ENCODE measurements at regions not wholly inside any gene's neighbourhood (a gene's known extent, or its start where the extent isn't known, plus 50 kb on each side); places are given as distances from the start of the nearest gene placed in this dataset.

GRCh38 chr19:31612873-31613272 lies 263.6 kb upstream of the TSHZ3 start:
- no peak for FAIRE-seq
- no peak for TF ChIP-seq ELF3 (CRISPR knock-in tag; IDR thresholded peaks at IDR 0.05)
- TF ChIP-seq, protein P1, sequence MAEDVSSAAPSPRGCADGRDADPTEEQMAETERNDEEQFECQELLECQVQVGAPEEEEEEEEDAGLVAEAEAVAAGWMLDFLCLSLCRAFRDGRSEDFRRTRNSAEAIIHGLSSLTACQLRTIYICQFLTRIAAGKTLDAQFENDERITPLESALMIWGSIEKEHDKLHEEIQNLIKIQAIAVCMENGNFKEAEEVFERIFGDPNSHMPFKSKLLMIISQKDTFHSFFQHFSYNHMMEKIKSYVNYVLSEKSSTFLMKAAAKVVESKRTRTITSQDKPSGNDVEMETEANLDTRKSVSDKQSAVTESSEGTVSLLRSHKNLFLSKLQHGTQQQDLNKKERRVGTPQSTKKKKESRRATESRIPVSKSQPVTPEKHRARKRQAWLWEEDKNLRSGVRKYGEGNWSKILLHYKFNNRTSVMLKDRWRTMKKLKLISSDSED (CRISPR knock-in tag; IDR thresholded peaks at IDR 0.05), result no peak
- TF ChIP-seq RAD51 (IDR thresholded peaks at IDR 0.05; ENCODE audit: borderline replicate concordance), result no peak
- TF ChIP-seq ZNF44 (CRISPR knock-in tag; IDR thresholded peaks at IDR 0.05), result no peak
- no peak for TF ChIP-seq ZNF430 (CRISPR knock-in tag; IDR thresholded peaks at IDR 0.05)
- no peak for TF ChIP-seq ZSCAN31 (CRISPR knock-in tag; IDR thresholded peaks at IDR 0.05; ENCODE audit: low read depth)
- TF ChIP-seq ZFP1 (CRISPR knock-in tag; IDR thresholded peaks at IDR 0.05), result no peak
- no peak for TF ChIP-seq KDM2A (CRISPR knock-in tag; IDR thresholded peaks at IDR 0.05; ENCODE audit: borderline replicate concordance, low read depth)
- no peak for TF ChIP-seq MTA1 (CRISPR knock-in tag; IDR thresholded peaks at IDR 0.05; ENCODE audit: borderline replicate concordance)
- no peak for TF ChIP-seq ZNF629 (CRISPR knock-in tag; conservative IDR thresholded peaks at IDR 0.05)
- no peak for TF ChIP-seq XRCC5 (optimal IDR thresholded peaks at IDR 0.05; ENCODE audit: low read length)
- CTCF ChIA-PET (ENCODE audit: low intra/inter-chr PET ratio, low total read pairs), result no interaction called here

More at GRCh38 chr19:31612873-31613272, 263.6 kb upstream of the TSHZ3 start:
- intact Hi-C loops (cut with micrococcal nuclease; ENCODE audit: unreplicated experiment) (no loop called here), in situ Hi-C loops (cut with HindIII; ENCODE audit: extremely low pct_ligation_motif_present, low pct_unique_long_range_greater_than_20kb) (no loop called here)
- ATAC-seq, result no peak
- Histone ChIP-seq H3K4me1 (ENCODE audit: insufficient read depth, low read length) (no peaks in the 10 kb centered on the region), H3K36me3 (replicated peaks in 1 of 2; ENCODE audit: control insufficient read depth in 1 of 2, insufficient read depth in 2 of 2, low read length in 2 of 2) (no peaks in the 10 kb centered on the region), H3K4me3 (replicated peaks in 1 of 3; ENCODE audit: insufficient read depth in 1 of 3, low read depth in 2 of 3, low read length in 3 of 3) (no peak overlapping the region), H3K79me2 (ENCODE audit: insufficient read depth, low read length) (no peaks in the 10 kb centered on the region), H3K9ac (ENCODE audit: insufficient read depth, low read depth, low read length) (no peak overlapping the region), H3K27me3 (ENCODE audit: control insufficient read depth in 1 of 2, insufficient read depth in 2 of 2, low read length in 2 of 2) (no peaks in the 10 kb centered on the region; a peak in 1 of 5 replicates), H4K20me1 (ENCODE audit: insufficient read depth, low read length) (no peaks in the 10 kb centered on the region), H3K4me2 (ENCODE audit: low read depth, low read length) (no peak overlapping the region), H3K27ac (ENCODE audit: extremely low read length, insufficient read depth, low read length) (no peak overlapping the region), H3K9me3 (ENCODE audit: low read length) (peaks cover 74% of the 10 kb centered on the region), H2AFZ (ENCODE audit: low read length) (no peak overlapping the region)
- POLR2A ChIA-PET, result no interaction called here
- DNase-seq (ENCODE audit: low spot score), result no peak
- WGBS (ENCODE audit: low lambda C conversion rate), result 1% methylated on average over 6 of the region's 6 CpGs
- no TSS peak for BruUV-seq (replicated peaks)

All from HepG2 (cell line).